Adrenal gland (tissue), 9 donors: ENCODE measurements at regions not wholly inside any gene's neighbourhood (a gene's known extent, or its start where the extent isn't known, plus 50 kb on each side); places are given as distances from the start of the nearest gene placed in this dataset.

ENCODE experiments used
- DNase-seq, 7 donors: peaks; one replicate each; pipeline ENCODE4 v3.0.0-alpha.2; 2019 to 2020
- H3K27ac ChIP-seq, 5 donors: fragments of 200-600 bp; sonication (generic) in 4 of 5; 1 replicate in 3 of 5; 2 replicates in 2 of 5; pipeline versions ENCODE4 v1.5.1 to v1.8.0; 2016 to 2020; ENCODE audit warnings: mild to moderate bottlenecking in 1 of 5
- H3K27me3 ChIP-seq: fragments of 200-600 bp; 2 replicates; pipeline ENCODE4 v1.8.0; 2021
- H3K36me3 ChIP-seq, 2 donors: fragments of 200-600 bp; replicated peaks in 1 of 2; 1 replicate in 1 of 2; 2 replicates in 1 of 2; pipeline versions ENCODE4 v1.5.1 to v1.8.0; 2018 to 2022
- H3K4me1 ChIP-seq, 2 donors: fragments of 200-600 bp; replicated peaks in 1 of 2; 1 replicate in 1 of 2; 2 replicates in 1 of 2; pipeline versions ENCODE4 v1.5.1 to v1.8.0; 2018 to 2021
- H3K4me3 ChIP-seq, 4 donors: fragments of 200-600 bp; sonication (generic) in 3 of 4; one replicate each; pipeline ENCODE4 v1.5.1; 2016 to 2018
- H3K9me3 ChIP-seq, 3 donors: fragments of 200-600 bp; sonication (generic) in 1 of 3; replicated peaks in 1 of 3; 1 replicate in 2 of 3; 2 replicates in 1 of 3; pipeline versions ENCODE4 v1.5.1 to v1.8.0; 2016 to 2021
- POLR2A ChIP-seq, 2 donors: fragments of 450-650 bp; IDR thresholded peaks; one replicate each; pipeline ENCODE4 v1.6.1; 2017; ENCODE audit warnings: antibody characterized with exemption in 2 of 2, mild to moderate bottlenecking in 2 of 2, moderate library complexity in 1 of 2
- WGBS, 4 donors: extraction: QIAGEN DNeasy Blood & Tissue Kit in 2 of 4; methylation state at CpG; one replicate each; pipeline versions ENCODE4 v1.1.5 to v1.1.7; 2013 to 2017; 5-methylcytosine and 5-hydroxymethylcytosine counted together
- intact Hi-C, 2 donors: fragments of 100-400 bp; cut with DNase I; formaldehyde crosslinking; loops; one replicate each; pipeline versions ENCODE4 v1.14.1 to v1.15.0; 2022 to 2023
- TF ChIP-seq, protein P1 (sequence below), 6 experiments: fragments of 450-650 bp in 4 of 6; fragments of 200-600 bp in 2 of 6; sonication (generic) in 1 of 6; IDR thresholded peaks; 1 replicate in 5 of 6; 2 replicates in 1 of 6; pipeline versions ENCODE4 v1.5.1 to v1.8.0; 2016 to 2021; ENCODE audit warnings: antibody characterized with exemption in 6 of 6, mild to moderate bottlenecking in 2 of 6, moderate library complexity in 1 of 6
- donor health status: healthy with polysubstance abuse.
- donor health status: Bipolar disorder and iron deficiency.
- donor health status: DM: yes; HTN: yes; CAD: no.
- donor health status: DM: no; HTN: no; CAD: no.
- donor health status: DM: no; HTN: no; CAD: no.

DNA sequence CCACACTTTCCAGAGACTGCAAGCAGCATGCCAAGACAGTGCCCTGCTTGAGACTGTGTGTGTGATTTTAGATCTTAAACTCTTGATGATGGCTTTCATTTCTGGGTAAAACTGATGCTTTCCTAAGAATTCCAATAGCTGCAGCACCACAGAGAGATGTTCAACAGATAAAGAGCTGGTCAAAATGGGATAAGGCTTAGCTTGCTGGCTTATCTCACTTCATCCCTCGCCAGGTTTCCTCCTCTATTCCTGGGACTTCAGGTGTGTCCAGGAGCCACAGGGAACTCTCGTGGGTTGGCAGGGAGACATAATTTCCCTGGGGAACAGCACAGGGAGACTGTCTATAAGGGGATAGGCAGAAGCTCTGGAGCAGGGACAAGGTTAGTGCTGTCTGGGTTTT is 137.3 kb downstream of the KCTD15 start:
- no peaks in the 10 kb centered on the region for H3K4me1 ChIP-seq
- no peaks in the 10 kb centered on the region for H3K27me3 ChIP-seq
- intact Hi-C loops, result no loop called here
- no peak for TF ChIP-seq POLR2A (IDR thresholded peaks at IDR 0.05)
- TF ChIP-seq, protein P1, sequence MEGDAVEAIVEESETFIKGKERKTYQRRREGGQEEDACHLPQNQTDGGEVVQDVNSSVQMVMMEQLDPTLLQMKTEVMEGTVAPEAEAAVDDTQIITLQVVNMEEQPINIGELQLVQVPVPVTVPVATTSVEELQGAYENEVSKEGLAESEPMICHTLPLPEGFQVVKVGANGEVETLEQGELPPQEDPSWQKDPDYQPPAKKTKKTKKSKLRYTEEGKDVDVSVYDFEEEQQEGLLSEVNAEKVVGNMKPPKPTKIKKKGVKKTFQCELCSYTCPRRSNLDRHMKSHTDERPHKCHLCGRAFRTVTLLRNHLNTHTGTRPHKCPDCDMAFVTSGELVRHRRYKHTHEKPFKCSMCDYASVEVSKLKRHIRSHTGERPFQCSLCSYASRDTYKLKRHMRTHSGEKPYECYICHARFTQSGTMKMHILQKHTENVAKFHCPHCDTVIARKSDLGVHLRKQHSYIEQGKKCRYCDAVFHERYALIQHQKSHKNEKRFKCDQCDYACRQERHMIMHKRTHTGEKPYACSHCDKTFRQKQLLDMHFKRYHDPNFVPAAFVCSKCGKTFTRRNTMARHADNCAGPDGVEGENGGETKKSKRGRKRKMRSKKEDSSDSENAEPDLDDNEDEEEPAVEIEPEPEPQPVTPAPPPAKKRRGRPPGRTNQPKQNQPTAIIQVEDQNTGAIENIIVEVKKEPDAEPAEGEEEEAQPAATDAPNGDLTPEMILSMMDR (IDR thresholded peaks at IDR 0.05), result no peak
- WGBS, 4 donors, result 61 to 78% (median 63%) methylated on average over 2 of the region's 2 CpGs
- no peaks in the 10 kb centered on the region for H3K36me3 ChIP-seq
- no peak for DNase-seq
- H3K4me3 ChIP-seq, result no peak overlapping the region
- no peak overlapping the region for H3K27ac ChIP-seq
- H3K9me3 ChIP-seq, result no peaks in the 10 kb centered on the region

DNA sequence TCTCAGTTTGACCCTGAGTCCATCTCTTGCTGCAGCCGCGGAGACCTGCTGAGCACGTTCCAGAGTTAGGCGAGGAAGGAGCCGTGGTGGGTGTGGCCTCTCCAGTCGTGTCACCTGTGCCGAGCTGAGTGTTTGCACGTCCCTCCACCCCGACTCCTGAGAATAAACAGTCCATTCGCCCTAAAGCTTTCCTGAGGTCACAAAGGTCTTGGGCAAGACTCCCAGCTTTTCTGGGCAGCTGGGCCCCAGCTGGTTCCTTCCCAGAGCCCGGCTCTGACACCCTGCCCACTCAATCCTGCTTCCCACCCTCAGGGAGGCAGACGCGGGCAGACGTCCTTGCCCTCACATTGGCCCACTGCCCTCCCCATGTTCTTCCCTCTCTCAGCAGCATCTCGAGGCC is 142.2 kb downstream of the KCTD15 start:
- H3K27me3 ChIP-seq, result no peaks in the 10 kb centered on the region
- H3K4me3 ChIP-seq, result no peak overlapping the region
- TF ChIP-seq, protein P1 (IDR thresholded peaks at IDR 0.05), result no peak
- intact Hi-C loops, result no loop called here
- no peak overlapping the region for H3K27ac ChIP-seq
- H3K9me3 ChIP-seq, result no peaks in the 10 kb centered on the region
- 51 to 59% (median 54%) methylated on average over 12 to 15 of the region's 15 CpGs for WGBS, 4 donors
- no peak for DNase-seq
- no peaks in the 10 kb centered on the region for H3K36me3 ChIP-seq
- no peaks in the 10 kb centered on the region for H3K4me1 ChIP-seq

DNA sequence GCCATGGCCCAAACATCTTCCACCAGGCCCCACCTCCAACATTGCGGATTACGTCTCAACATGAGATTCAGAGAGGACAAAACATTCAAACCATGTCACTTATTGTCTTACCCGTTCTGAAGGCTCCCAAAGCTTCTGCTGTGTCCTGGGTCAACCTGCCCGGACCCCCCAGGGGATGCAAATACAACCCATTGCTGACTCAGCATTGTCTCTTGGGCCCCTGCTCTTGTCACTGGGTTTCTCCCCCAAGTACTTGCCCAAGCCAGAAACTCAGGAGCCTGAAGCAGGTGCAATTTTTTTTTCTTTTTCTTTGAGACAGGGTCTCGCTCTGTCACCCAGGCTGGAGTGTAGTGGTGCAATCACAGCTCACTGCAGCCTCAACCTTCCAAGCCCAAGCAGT is 144.5 kb downstream of the KCTD15 start:
- H3K4me3 ChIP-seq, result no peak overlapping the region

DNA sequence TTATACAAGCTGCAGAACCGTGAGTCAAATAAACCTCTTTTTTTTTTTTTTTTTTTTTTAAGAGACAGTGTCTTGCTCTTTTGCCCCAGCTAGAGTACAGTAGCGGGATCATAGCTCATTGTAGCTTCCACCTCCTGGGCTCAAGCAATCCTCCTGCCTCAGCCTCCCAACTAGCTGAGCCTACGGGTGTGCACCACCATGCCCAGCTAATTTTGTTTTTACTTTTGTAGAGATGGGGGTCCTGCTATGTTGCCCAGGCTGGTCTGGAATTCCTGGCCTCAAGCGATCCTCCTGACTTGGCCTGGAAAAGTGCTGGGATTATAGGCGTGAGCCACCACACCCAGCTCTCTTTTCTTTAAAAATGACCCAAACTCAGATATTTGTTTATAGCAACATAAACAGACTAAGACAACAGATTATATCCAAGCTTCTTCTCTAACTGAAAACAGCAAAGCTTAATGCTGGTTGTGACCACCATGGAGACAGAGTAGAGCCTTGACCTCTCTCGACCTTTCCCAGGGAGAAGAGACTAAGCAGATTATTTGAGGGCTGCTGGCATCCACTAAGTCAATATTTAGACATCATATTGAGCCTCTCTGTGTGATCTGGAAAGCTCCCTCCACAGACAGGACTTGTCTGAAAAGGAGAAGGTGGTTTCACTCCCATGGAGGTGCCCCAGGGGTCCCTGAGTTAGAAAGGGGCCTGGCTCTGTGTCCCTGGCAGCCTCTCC is 150.0 kb downstream of the KCTD15 start:
- no peaks in the 10 kb centered on the region for H3K27me3 ChIP-seq
- no peak overlapping the region for H3K4me3 ChIP-seq
- TF ChIP-seq POLR2A (IDR thresholded peaks at IDR 0.05), result no peak
- TF ChIP-seq, protein P1 (IDR thresholded peaks at IDR 0.05), result no peak
- 73 to 80% (median 75%) methylated on average over 6 of the region's 6 CpGs for WGBS, 4 donors
- peak in 1 of 7 donors; percentile 3 for DNase-seq
- no peaks in the 10 kb centered on the region for H3K9me3 ChIP-seq
- no peak overlapping the region for H3K27ac ChIP-seq
- no peaks in the 10 kb centered on the region for H3K4me1 ChIP-seq
- intact Hi-C loops, result no loop called here
- no peaks in the 10 kb centered on the region for H3K36me3 ChIP-seq

More for the DNA sequence above, 144.5 kb downstream of the KCTD15 start:
- no peaks in the 10 kb centered on the region for H3K27me3 ChIP-seq
- no peak overlapping the region for H3K27ac ChIP-seq
- intact Hi-C loops, result no loop called here
- TF ChIP-seq, protein P1 (IDR thresholded peaks at IDR 0.05), result no peak
- no peak for TF ChIP-seq POLR2A (IDR thresholded peaks at IDR 0.05)
- no peak for DNase-seq
- H3K4me1 ChIP-seq, result no peaks in the 10 kb centered on the region
- WGBS, 4 donors, result 63 to 78% (median 70%) methylated on average over 5 of the region's 5 CpGs
- H3K9me3 ChIP-seq, result no peaks in the 10 kb centered on the region
- no peaks in the 10 kb centered on the region for H3K36me3 ChIP-seq
